Esophagus muscularis mucosa (tissue), 4 donors: ENCODE measurements at regions not wholly inside any gene's neighbourhood (a gene's known extent, or its start where the extent isn't known, plus 50 kb on each side); places are given as distances from the start of the nearest gene placed in this dataset.

Experiments
- DNase-seq: peaks from one replicate; pipeline ENCODE4 v3.0.0-alpha.2; 2017; ENCODE audit errors: extremely low spot score
- H3K27ac ChIP-seq, 4 donors: fragments of 200-600 bp; sonication (generic); replicated peaks in 1 of 4; 1 replicate in 3 of 4; 2 replicates in 1 of 4; pipeline ENCODE4 v1.5.1; 2016 to 2019; ENCODE audit warnings: mild to moderate bottlenecking in 1 of 4
- H3K27me3 ChIP-seq, 4 donors: fragments of 200-600 bp; sonication (generic); one replicate each; pipeline versions ENCODE4 v1.5.1 to v1.6.0; 2016 to 2019
- H3K36me3 ChIP-seq, 4 donors: fragments of 200-600 bp; sonication (generic); one replicate each; pipeline ENCODE4 v1.5.1; 2016 to 2019
- H3K4me1 ChIP-seq, 4 donors: fragments of 200-600 bp; sonication (generic); one replicate each; pipeline ENCODE4 v1.5.1; 2016 to 2019
- H3K4me3 ChIP-seq, 4 donors: fragments of 200-600 bp; sonication (generic); 1 replicate in 2 of 4; 2 replicates in 2 of 4; pipeline ENCODE4 v1.5.1; 2016 to 2019; ENCODE audit warnings: mild to moderate bottlenecking in 4 of 4, moderate library complexity in 1 of 4
- H3K9me3 ChIP-seq, 4 donors: fragments of 200-600 bp; sonication (generic); 1 replicate in 3 of 4; 2 replicates in 1 of 4; pipeline ENCODE4 v1.5.1; 2016 to 2019
- CTCF ChIP-seq, 3 experiments: fragments of 200-600 bp in 2 of 3; fragments of 450-650 bp in 1 of 3; sonication (generic) in 2 of 3; IDR thresholded peaks; one replicate each; pipeline ENCODE4 v1.5.1; 2017 to 2019; ENCODE audit warnings: antibody characterized with exemption in 3 of 3, mild to moderate bottlenecking in 2 of 3, moderate library complexity in 1 of 3
- EP300 ChIP-seq: sonication (generic); formaldehyde crosslinking; IDR thresholded peaks from one replicate; pipeline ENCODE4 v1.6.1; 2017; ENCODE audit warnings: antibody characterized with exemption
- POLR2A ChIP-seq: fragments of 450-650 bp; IDR thresholded peaks from one replicate; pipeline ENCODE4 v1.6.1; 2017; ENCODE audit warnings: antibody characterized with exemption, moderate library complexity, mild to moderate bottlenecking, low read depth
- POLR2AphosphoS5 ChIP-seq, 2 donors: sonication (generic); formaldehyde crosslinking; IDR thresholded peaks; one replicate each; pipeline ENCODE4 v1.6.1; 2017; ENCODE audit warnings: antibody characterized with exemption in 2 of 2
- WGBS: methylation state at CpG from one replicate; pipeline ENCODE4 v1.1.5; 2018; 5-methylcytosine and 5-hydroxymethylcytosine counted together
- intact Hi-C: fragments of 100-400 bp; cut with DNase I; formaldehyde crosslinking; loops from one replicate; pipeline ENCODE4 v1.15.1; 2023

DNA sequence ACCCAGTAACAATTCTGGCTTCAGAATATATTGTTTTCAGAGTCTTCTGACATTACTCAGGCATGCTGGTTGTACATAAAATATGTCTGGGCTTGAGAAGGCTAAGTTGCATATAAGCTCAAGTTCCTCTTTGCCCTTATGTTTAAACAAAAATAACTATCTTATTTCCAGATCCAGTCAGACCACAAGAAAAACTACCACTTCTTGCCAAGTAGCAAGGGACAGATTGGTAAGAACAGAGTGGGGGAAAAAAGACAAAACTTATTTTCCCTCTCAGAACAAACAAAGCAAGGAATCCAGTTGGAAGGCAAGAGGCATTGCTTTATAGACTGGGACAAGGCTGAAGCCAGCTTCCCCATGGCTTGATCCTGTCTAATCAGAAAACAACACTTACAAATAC, 1036.7 kb upstream of the CELF4 start:
- intact Hi-C loops = no loop called here
- Histone ChIP-seq H3K36me3 (no peaks in the 10 kb centered on the region), H3K27me3 (no peaks in the 10 kb centered on the region), H3K27ac (no peak overlapping the region), H3K4me3 (no peak overlapping the region), H3K9me3 (no peaks in the 10 kb centered on the region), H3K4me1 (no peaks in the 10 kb centered on the region)
- TF ChIP-seq EP300 (no peak), CTCF (IDR thresholded peaks at IDR 0.05) (no peak), POLR2AphosphoS5 (IDR thresholded peaks at IDR 0.05) (no peak), POLR2A (no peak)
- DNase-seq = no peak

DNA sequence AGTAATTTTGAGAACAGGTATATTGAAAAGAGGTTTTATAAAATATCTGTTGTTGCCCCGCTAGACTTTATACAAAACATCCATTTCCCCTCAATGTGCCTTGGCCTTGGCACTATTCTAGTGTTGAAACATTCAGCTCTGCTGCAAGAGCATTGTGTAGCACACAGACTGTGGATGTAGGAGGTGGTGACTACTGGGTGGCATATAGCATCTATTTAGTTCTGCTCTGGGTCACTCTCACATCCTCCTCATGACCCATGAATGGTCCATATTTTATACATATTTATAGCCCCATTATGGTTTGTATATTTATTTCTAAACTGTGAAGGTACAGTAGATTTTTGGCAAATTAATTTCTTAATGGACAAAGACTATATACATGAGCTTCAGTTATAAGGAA, 1022.0 kb upstream of the CELF4 start:
- WGBS = 100% methylated on average over 1 of the region's 1 CpG
- DNase-seq = no peak
- Histone ChIP-seq H3K27ac (no peak overlapping the region), H3K9me3 (no peaks in the 10 kb centered on the region), H3K4me1 (no peaks in the 10 kb centered on the region), H3K27me3 (no peaks in the 10 kb centered on the region), H3K36me3 (no peaks in the 10 kb centered on the region), H3K4me3 (no peak overlapping the region)
- TF ChIP-seq POLR2AphosphoS5 (IDR thresholded peaks at IDR 0.05) (no peak), CTCF (IDR thresholded peaks at IDR 0.05) (no peak)
- intact Hi-C loops = no loop called here

GRCh38 chr18:38586327-38586726, 1020.7 kb upstream of the CELF4 start:
- DNase-seq = no peak
- intact Hi-C loops = no loop called here
- Histone ChIP-seq H3K4me1 (no peaks in the 10 kb centered on the region), H3K36me3 (no peaks in the 10 kb centered on the region), H3K27ac (no peak overlapping the region), H3K27me3 (no peaks in the 10 kb centered on the region), H3K9me3 (no peaks in the 10 kb centered on the region), H3K4me3 (no peak overlapping the region)
- TF ChIP-seq POLR2AphosphoS5 (IDR thresholded peaks at IDR 0.05) (no peak), CTCF (IDR thresholded peaks at IDR 0.05) (no peak), EP300 (no peak), POLR2A (no peak)
- WGBS = 88% methylated on average over 2 of the region's 2 CpGs

GRCh38 chr18:38579764-38580163, 1014.2 kb upstream of the CELF4 start:
- TF ChIP-seq POLR2A = no peak
- TF ChIP-seq POLR2AphosphoS5 (IDR thresholded peaks at IDR 0.05) = no peak
- TF ChIP-seq EP300 = no peak
- TF ChIP-seq CTCF (IDR thresholded peaks at IDR 0.05) = no peak
- no peaks in the 10 kb centered on the region for H3K9me3 ChIP-seq
- no peak overlapping the region for H3K27ac ChIP-seq
- H3K4me1 ChIP-seq = no peaks in the 10 kb centered on the region
- no peaks in the 10 kb centered on the region for H3K27me3 ChIP-seq
- no peaks in the 10 kb centered on the region for H3K36me3 ChIP-seq
- no peak for DNase-seq
- H3K4me3 ChIP-seq = no peak overlapping the region
- intact Hi-C loops = no loop called here
- WGBS = 82% methylated on average over 1 of the region's 1 CpG

DNA sequence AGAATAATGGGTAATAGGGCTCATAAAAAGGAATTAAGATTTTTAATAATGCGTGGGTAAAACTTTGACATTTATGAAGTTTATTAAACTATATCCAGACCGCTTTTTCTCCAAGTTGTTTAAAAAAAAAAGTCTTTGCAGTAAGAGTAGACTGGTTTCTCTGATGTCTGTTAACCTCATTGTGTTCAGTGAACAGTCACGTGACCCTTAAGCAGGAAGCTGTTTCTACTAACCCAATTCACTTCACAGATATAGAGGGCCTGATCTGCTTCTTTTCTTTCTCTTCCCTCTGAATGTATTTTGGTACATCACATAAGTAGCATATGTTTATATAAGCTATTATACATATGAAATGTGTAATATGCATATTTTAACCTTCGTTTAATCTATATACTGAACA, 1011.3 kb upstream of the CELF4 start:
- intact Hi-C loops = no loop called here
- WGBS = 68% methylated on average over 4 of the region's 4 CpGs
- DNase-seq = no peak
- Histone ChIP-seq H3K4me1 (no peaks in the 10 kb centered on the region), H3K36me3 (no peaks in the 10 kb centered on the region), H3K9me3 (no peaks in the 10 kb centered on the region), H3K27ac (no peak overlapping the region), H3K4me3 (no peak overlapping the region), H3K27me3 (no peaks in the 10 kb centered on the region)
- no peak for TF ChIP-seq EP300
- no peak for TF ChIP-seq POLR2AphosphoS5 (IDR thresholded peaks at IDR 0.05)
- no peak for TF ChIP-seq CTCF (IDR thresholded peaks at IDR 0.05)
- no peak for TF ChIP-seq POLR2A
